Thymus (tissue), 11 donors: ENCODE measurements at regions not wholly inside any gene's neighbourhood (a gene's known extent, or its start where the extent isn't known, plus 50 kb on each side); places are given as distances from the start of the nearest gene placed in this dataset.
"Not testable (repeated sequence)": the region's sequence is repeated elsewhere in the genome, so short reads cannot be mapped to it uniquely, and the experiment has no call there.

ENCODE experiments used
- DNase-seq, 9 donors: peaks; one replicate each; pipeline ENCODE4 v3.0.0-alpha.2; 2013; ENCODE audit warnings: low spot score in 9 of 9, low read depth in 6 of 9, missing footprints in 1 of 9
- H3K27ac ChIP-seq, 2 donors: one replicate each; pipeline ENCODE4 v1.5.1; 2013; ENCODE audit warnings: control low read depth in 1 of 2, low read depth in 1 of 2, low read length in 1 of 2, mild to moderate bottlenecking in 1 of 2, moderate library complexity in 1 of 2
- H3K27me3 ChIP-seq, 2 donors: one replicate each; pipeline ENCODE4 v1.5.1; 2013; ENCODE audit warnings: low read length in 1 of 2; ENCODE audit not compliant: control insufficient read depth in 2 of 2, insufficient read depth in 1 of 2
- H3K36me3 ChIP-seq, 2 donors: one replicate each; pipeline ENCODE4 v1.5.1; 2013; ENCODE audit warnings: low read length in 1 of 2, mild to moderate bottlenecking in 1 of 2, moderate library complexity in 1 of 2; ENCODE audit not compliant: control insufficient read depth in 2 of 2, insufficient read depth in 2 of 2
- H3K4me1 ChIP-seq, 2 donors: one replicate each; pipeline ENCODE4 v1.5.1; 2013; ENCODE audit warnings: low read length in 2 of 2; ENCODE audit not compliant: control insufficient read depth in 2 of 2, insufficient read depth in 2 of 2
- H3K4me3 ChIP-seq, 2 donors: one replicate each; pipeline ENCODE4 v1.5.1; 2013; ENCODE audit warnings: low read length in 2 of 2, control low read depth in 1 of 2, mild to moderate bottlenecking in 1 of 2
- H3K9me3 ChIP-seq, 2 donors: one replicate each; pipeline ENCODE4 v1.5.1; 2013; ENCODE audit warnings: low read length in 1 of 2, mild to moderate bottlenecking in 1 of 2; ENCODE audit not compliant: control insufficient read depth in 2 of 2, insufficient read depth in 1 of 2
- WGBS: extraction: QIAGEN DNeasy Blood & Tissue Kit; methylation state at CpG from one replicate; pipeline ENCODE4 v1.1.7; 2013; 5-methylcytosine and 5-hydroxymethylcytosine counted together
- donor health status: healthy.

GRCh38 chr20:8983478-8984345, 85.2 kb upstream of the PLCB4 start:
- no peaks in the 10 kb centered on the region for H3K36me3 ChIP-seq
- DNase-seq = no peak
- H3K27me3 ChIP-seq = no peaks in the 10 kb centered on the region
- H3K4me3 ChIP-seq = no peak overlapping the region
- H3K4me1 ChIP-seq = peaks cover 8% of the 10 kb centered on the region in 2 donors
- H3K27ac ChIP-seq = no peak overlapping the region
- 97% methylated on average over 7 of the region's 7 CpGs for WGBS
- no peaks in the 10 kb centered on the region for H3K9me3 ChIP-seq

DNA sequence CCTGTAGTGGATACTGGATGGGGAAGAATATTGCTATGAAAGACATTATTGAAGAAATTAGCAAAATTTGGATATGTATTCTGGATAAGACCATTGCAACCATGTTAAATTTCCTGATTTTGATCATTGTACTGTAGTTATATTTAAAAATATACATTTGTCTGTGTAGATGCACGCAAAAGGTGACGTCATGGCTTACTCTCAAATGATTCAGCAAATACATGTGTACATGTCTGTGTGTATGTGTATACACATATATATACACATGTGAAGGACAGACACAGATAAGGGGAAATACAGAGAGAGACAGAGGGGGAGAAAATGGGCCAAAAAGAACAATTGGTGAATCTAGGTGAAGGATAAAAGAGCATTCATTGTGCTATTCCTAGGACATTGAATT, 82.3 kb upstream of the PLCB4 start:
- Histone ChIP-seq H3K4me1 (peaks cover 8% of the 10 kb centered on the region in 2 donors), H3K36me3 (no peaks in the 10 kb centered on the region), H3K9me3 (no peaks in the 10 kb centered on the region), H3K27ac (no peak overlapping the region), H3K27me3 (no peaks in the 10 kb centered on the region), H3K4me3 (no peak overlapping the region)
- WGBS = 100% methylated on average over 2 of the region's 2 CpGs
- no peak for DNase-seq

DNA sequence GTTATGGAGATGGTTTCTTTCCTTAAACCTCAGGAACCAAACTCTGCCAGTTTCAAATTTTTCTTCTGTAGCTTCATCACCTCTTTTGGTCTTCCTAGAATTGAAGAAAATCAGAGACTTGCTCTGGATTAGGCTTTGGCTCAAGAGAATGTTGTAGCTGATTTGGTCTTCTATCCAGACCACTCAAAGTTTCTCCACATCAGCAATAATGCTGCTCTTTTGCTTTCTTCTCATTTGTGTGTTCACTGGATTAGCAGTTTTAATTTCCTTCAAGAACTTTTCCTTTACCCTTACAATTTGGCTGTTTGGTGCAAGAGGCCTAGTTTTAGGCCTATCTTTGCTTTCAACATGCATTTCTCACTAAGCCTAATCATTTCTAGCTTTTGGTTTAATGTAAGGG, 78.1 kb upstream of the PLCB4 start:
- Histone ChIP-seq H3K9me3 (no peaks in the 10 kb centered on the region), H3K4me3 (no peak overlapping the region), H3K4me1 (peaks cover 8% of the 10 kb centered on the region in 2 donors), H3K27me3 (no peaks in the 10 kb centered on the region), H3K27ac (no peak overlapping the region), H3K36me3 (no peaks in the 10 kb centered on the region)
- no peak for DNase-seq

DNA sequence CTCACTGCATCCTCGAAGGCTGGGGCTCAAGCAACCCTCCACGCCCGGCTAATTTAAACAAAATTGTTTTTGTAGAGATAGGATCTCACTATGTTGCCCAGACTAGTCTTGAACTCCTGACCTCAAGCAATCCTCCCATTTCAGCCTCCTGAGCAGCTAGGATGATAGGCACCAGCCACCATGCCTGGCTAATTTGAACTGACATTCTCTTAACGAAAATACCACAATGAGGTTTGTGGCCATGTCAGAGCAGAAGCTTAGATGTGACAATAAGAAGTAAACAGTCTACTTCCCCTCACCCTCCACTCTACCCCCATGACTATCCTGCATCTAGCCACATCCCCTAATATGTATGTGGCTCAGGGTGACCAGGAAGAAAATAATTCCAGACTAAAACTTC, 74.8 kb upstream of the PLCB4 start:
- Histone ChIP-seq H3K4me3 (no peak overlapping the region), H3K27ac (no peak overlapping the region), H3K27me3 (no peaks in the 10 kb centered on the region), H3K36me3 (no peaks in the 10 kb centered on the region), H3K4me1 (no peaks in the 10 kb centered on the region), H3K9me3 (no peaks in the 10 kb centered on the region)
- 75% methylated on average over 4 of the region's 4 CpGs for WGBS
- DNase-seq = peak in 1 of 9 donors; percentile 24

DNA sequence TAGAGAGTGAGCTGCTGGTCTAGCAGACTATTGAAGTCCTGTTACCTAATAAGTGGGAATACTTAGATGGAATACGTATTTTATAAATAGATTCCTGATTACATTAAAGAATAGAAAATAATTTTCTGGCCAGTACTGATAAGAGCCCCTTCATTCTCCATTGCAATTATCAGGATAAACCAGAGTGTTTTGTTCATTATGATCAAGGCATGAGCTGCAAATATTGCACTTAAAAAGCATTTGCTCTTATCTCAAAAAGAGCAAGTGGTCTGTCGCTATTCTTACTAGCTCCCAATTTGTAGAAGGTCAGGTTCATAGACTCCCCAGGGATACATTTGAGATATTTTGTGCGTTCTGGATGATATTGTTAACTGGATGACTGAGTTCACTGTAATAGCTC, 73.1 kb upstream of the PLCB4 start:
- Histone ChIP-seq H3K4me3 (no peak overlapping the region), H3K4me1 (no peaks in the 10 kb centered on the region), H3K27me3 (no peaks in the 10 kb centered on the region), H3K36me3 (no peaks in the 10 kb centered on the region), H3K27ac (no peak overlapping the region), H3K9me3 (no peaks in the 10 kb centered on the region)
- WGBS = 97% methylated on average over 3 of the region's 3 CpGs
- no peak for DNase-seq

- DNase-seq = no peak
- WGBS = 97% methylated on average over 2 of the region's 2 CpGs
- Histone ChIP-seq H3K36me3 (no peaks in the 10 kb centered on the region), H3K4me3 (no peak overlapping the region), H3K27me3 (no peaks in the 10 kb centered on the region), H3K27ac (no peak overlapping the region), H3K9me3 (no peaks in the 10 kb centered on the region), H3K4me1 (no peaks in the 10 kb centered on the region)
Measured at GRCh38 chr20:8996817-8997512, 71.9 kb upstream of the PLCB4 start.

GRCh38 chr20:8997701-8998117, 71.2 kb upstream of the PLCB4 start:
- 94% methylated on average over 4 of the region's 4 CpGs for WGBS
- Histone ChIP-seq H3K4me1 (no peaks in the 10 kb centered on the region), H3K9me3 (no peaks in the 10 kb centered on the region), H3K27me3 (no peaks in the 10 kb centered on the region), H3K27ac (no peak overlapping the region), H3K4me3 (no peak overlapping the region), H3K36me3 (no peaks in the 10 kb centered on the region)
- no peak for DNase-seq

GRCh38 chr20:9011121-9011520, 57.8 kb upstream of the PLCB4 start:
- Histone ChIP-seq H3K9me3 (no peaks in the 10 kb centered on the region), H3K4me3 (no peak overlapping the region), H3K4me1 (no peaks in the 10 kb centered on the region), H3K36me3 (no peaks in the 10 kb centered on the region), H3K27ac (no peak overlapping the region), H3K27me3 (no peaks in the 10 kb centered on the region)
- WGBS = 91% methylated on average over 2 of the region's 2 CpGs
- DNase-seq = no peak

DNA sequence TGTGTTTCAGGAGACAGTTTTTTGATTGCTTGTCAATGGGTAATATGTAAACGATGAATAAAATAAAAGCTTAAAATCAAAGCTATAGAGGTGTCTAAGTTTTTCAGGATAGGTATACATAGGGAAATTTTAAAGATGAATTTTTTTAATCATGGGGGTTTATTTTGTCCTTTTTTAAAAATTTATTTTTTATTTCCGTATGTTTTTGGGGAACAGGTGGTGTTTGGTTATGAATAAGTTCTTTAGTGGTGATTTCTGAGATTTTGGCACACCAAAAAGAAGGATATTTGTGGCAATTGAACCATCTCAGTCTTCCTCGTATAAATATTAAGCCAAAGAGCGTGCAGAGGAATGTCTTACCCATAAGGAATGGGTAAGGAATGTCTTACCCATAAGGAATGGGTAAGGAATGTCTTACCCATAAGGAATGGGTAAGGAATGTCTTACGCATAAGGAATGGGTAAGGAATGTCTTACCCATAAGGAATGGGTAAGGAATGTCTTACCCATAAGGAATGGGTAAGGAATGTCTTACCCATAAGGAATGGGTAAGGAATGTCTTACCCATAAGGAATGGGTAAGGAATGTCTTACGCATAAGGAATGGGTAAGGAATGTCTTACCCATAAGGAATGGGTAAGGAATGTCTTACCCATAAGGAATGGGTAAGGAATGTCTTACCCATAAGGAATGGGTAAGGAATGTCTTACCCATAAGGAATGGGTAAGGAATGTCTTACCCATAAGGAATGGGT, 53.5 kb upstream of the PLCB4 start:
- 83% methylated on average over 4 of the region's 6 CpGs for WGBS
- not testable (repeated sequence) for H3K27ac ChIP-seq

More for the DNA sequence above, 53.5 kb upstream of the PLCB4 start:
- H3K9me3 ChIP-seq, H3K4me3 ChIP-seq, H3K36me3 ChIP-seq, H3K27me3 ChIP-seq, DNase-seq, H3K4me1 ChIP-seq: not testable (repeated sequence)
